Choroid plexus epithelial cell (primary cell): ENCODE measurements at regions not wholly inside any gene's neighbourhood (a gene's known extent, or its start where the extent isn't known, plus 50 kb on each side); places are given as distances from the start of the nearest gene placed in this dataset.
A peak's percentile ranks its signal among the peaks of the same experiment; 100 is the strongest.
"Not testable (repeated sequence)": the region's sequence is repeated elsewhere in the genome, so short reads cannot be mapped to it uniquely, and the experiment has no call there.

ENCODE experiments used
- DNase-seq: peaks from one replicate; pipeline ENCODE4 v3.0.0-alpha.2; 2010; ENCODE audit warnings: low read depth
- H3K4me3 ChIP-seq: 2 replicates; pipeline ENCODE4 v1.5.1; 2011; ENCODE audit warnings: low read depth, mild to moderate bottlenecking, control low read depth, low read length, moderate library complexity
- CTCF ChIP-seq: conservative IDR thresholded peaks from 2 replicates; pipeline ENCODE4 v1.5.1; 2011; ENCODE audit warnings: low read depth, mild to moderate bottlenecking, control low read depth, inconsistent platforms, low read length, moderate library complexity

- H3K4me3 ChIP-seq = no peak overlapping the region
- no peak for TF ChIP-seq CTCF
- DNase-seq = no peak
Observed at GRCh38 chr10:118901906-118902305, 127.6 kb upstream of the NANOS1 start.

DNA sequence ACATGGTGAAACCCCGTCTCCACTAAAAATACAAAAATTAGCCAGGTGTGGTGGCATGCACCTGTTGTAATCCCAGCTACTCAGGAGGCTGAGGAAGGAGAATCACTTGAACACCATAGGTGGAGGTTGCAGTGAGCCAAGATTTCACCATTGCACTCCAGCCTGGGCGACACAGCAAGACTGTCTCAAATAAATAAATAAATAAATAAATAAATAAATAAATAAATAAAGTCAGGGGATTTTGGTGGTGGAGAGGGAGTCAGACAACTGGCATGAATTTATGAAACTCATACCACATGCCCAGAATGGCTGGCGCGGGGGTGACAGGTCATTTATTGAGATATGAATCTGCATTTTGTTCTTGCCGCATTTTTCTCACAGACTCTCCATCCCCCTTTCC lies 126.9 kb upstream of the NANOS1 start:
- DNase-seq, H3K4me3 ChIP-seq: not testable (repeated sequence)

- no peak for DNase-seq
- TF ChIP-seq CTCF = no peak
- no peak overlapping the region for H3K4me3 ChIP-seq
Observed at GRCh38 chr10:118903251-118903650, 126.3 kb upstream of the NANOS1 start.

DNA sequence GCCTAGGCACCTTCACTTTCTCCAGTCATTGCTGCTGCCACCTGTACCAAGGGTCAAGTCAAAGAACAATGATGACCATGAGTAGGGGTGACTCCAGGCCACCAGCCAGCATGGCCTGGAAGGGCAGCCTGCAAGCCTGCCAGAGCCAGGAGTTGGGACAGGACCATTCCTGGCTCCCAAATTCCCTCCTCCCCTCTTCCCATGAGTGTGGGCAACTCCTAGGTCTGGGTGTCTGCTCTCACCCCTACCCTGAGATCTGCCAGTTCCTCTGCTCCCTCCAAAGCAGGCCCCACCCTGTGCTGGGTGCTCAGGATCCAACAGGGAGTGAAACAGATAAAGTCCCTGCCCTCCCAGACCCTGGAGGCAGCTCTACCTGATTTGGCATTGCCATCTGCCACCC lies 125.8 kb upstream of the NANOS1 start:
- H3K4me3 ChIP-seq = no peak overlapping the region
- TF ChIP-seq CTCF = no peak
- no peak for DNase-seq

GRCh38 chr10:118904286-118904685 lies 125.2 kb upstream of the NANOS1 start:
- no peak for TF ChIP-seq CTCF
- DNase-seq = peak; percentile 60
- no peak overlapping the region for H3K4me3 ChIP-seq

DNA sequence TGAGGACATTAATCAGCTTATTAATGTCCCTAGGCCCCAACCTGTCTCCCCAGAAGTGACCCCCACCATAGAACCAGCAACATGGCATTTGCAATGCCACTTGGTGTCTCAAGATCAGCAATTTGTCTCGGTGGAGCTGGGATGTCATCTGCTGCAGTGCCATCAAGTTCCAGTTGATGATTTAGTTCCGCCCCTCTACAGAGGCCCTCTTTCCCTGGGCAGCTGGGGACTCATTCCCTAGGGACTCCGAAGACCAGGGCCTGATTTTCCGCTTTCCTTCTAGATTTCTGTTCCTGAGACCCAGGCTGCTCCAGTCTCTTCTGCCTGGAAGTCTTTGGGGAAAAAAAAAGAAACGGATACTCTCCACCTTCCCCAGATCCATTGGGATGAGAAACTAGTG lies 122.5 kb upstream of the NANOS1 start:
- no peak overlapping the region for H3K4me3 ChIP-seq
- no peak for TF ChIP-seq CTCF
- DNase-seq = no peak

DNA sequence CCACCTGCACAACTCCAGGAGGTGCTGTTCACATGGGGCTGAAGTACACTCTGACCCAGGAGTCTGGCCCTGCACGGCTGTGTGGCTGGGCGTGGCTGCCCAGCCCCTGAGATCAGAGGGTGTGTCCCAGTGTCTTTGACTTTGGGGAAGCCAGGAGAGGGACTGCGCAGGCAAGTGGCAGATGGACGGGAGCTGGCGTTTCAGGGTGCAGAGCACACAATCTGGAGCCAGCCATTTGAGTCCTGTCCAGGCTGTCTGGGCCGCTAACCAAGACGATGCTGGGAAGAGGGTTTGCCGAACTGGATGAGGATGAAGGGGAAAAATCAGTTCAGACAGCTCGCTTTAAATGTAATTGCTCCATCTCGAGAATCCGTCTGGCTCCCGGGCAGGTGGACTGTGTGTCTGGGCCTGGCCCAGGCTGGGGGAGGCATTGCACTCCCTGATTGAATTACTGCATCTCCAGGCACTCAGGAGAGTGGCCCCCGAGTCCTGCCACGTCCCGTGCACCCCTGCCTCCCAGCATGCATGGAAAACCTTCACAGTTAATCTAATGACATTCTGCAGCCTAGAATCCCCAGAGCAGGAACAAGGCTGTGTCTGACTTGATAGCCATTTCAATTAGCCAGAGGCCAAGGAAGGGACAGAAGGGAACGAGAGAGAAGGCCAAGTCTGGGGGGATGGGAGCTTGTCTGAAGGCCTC lies 120.8 kb upstream of the NANOS1 start:
- TF ChIP-seq CTCF = no peak
- H3K4me3 ChIP-seq = no peak overlapping the region
- DNase-seq = no peak
